NCI-H2107 treated with DMSO at 0.1 percent for 48 hours (cell line): ENCODE measurements at regions not wholly inside any gene's neighbourhood (a gene's known extent, or its start where the extent isn't known, plus 50 kb on each side); places are given as distances from the start of the nearest gene placed in this dataset.

Experiments
- DNase-seq: peaks from one replicate; lab custom pipeline; 2025; ENCODE audit not compliant: unreplicated experiment; lab: John Stamatoyannopoulos, UW

DNA sequence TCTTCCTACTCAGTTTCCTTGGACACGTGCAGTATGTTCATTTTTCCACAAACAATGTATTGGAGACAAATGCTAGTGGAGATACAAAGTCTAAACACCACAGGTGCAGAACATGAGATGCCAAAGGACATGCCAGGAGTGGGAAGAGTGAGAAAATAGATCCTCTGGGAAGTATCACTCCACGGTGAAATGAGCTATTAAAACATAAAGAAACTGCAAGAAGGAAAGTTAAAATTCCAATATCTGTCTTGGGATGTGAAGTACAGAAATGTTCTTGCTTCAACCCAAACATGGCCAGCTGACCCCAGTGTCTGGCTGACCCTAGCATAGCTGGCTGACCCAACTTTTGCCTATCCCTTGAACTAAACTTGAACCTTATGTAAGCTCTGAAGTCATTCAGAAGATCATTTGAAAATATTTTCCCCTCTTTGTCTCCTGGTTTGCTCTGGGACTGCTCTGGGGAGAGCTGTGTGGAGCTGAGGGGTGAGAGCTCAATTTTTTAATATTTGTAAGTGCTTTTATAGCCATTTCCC, 59.5 kb downstream of the FZD1 start:
- DNase-seq: no peak

GRCh38 chr7:91324663-91325062, 60.4 kb downstream of the FZD1 start:
- DNase-seq: no peak

- DNase-seq: peak; percentile 15
Measured at GRCh38 chr7:91325726-91326125, 61.5 kb downstream of the FZD1 start.

DNA sequence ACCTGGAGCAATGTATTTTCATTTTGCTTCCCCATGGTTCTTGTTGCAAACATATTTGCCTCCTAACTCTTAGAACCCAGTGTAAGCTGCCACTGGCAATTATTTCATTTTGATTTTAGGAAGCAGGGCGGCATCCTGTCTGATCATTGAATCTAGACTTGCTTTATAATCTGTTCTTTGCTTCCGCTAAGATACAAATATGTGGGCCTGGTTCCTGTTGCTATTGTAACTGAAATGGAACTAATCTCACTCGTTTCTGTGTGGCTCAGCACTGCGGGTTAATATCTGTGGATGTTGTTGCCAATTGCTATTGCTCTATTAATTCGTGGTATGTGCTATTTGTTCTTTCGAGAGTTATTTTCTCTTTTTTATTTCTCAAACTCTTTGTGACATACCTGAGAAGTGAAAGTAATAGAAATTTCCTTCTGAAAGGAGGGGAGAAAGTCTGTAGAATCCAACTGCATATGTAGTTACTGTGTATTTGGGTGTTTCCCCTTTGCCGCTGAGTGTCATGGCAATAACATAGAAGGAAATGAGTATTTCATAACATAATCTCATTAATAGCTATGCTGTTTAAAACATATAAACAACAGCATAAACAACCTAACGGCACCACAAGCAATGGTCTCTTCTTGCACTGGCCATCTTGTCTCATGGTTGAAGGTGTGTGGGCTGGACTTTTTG, 62.4 kb downstream of the FZD1 start:
- no peak for DNase-seq

GRCh38 chr7:91327346-91327745, 63.1 kb downstream of the FZD1 start:
- DNase-seq: no peak

DNA sequence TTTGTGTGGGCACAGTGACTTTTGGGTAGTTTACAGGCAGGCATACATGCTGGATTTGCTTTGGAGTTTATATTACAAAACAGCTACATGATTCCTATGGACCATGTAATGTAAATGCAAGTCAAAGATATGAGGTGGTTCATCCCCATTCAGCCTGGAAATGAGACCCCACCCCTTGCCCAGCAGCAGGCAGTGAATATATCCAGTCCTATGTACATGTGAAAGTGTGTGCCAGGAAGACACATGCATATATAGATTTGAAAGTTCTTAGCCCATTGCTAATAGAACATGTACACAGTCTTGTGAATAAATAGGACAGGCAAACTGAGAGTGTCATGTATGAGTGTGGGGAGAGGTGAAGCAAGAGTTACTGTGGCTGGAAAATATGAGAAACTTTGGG, 65.3 kb downstream of the FZD1 start:
- no peak for DNase-seq

DNA sequence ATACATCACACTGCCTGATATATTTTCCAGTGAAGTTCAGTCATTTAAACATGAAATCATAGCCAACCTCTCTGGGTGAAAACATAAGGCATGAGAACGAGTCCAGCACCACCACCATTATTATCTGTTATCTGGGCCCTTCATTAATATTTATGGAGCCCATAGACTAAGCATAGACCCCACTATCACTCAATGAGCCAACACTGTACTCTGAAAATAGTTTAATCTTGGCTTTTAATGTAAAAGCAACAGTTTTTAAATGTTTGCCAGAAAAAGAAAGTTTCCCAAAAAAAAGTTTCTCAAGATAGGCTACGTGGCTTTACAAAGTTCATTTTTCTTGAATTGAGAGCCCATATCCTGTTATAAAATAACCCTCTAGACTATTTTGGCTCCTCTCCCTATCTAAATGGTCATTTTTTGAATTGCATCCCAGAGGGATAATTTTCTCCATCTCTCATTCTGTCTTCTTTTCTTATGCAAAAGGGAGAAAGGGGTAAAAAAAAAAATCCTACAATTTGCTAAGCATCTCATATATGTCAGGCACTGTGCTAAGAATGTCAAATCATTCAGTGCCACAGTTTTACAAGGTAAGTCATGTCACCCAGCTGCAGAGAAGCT, 66.1 kb downstream of the FZD1 start:
- no peak for DNase-seq

GRCh38 chr7:91330866-91331265, 66.6 kb downstream of the FZD1 start:
- DNase-seq: no peak

GRCh38 chr7:91336106-91336505, 71.9 kb downstream of the FZD1 start:
- DNase-seq: no peak

GRCh38 chr7:91338226-91339020, 74.2 kb downstream of the FZD1 start:
- DNase-seq: no peak

GRCh38 chr7:91342346-91342745, 78.1 kb downstream of the FZD1 start:
- DNase-seq: no peak

DNA sequence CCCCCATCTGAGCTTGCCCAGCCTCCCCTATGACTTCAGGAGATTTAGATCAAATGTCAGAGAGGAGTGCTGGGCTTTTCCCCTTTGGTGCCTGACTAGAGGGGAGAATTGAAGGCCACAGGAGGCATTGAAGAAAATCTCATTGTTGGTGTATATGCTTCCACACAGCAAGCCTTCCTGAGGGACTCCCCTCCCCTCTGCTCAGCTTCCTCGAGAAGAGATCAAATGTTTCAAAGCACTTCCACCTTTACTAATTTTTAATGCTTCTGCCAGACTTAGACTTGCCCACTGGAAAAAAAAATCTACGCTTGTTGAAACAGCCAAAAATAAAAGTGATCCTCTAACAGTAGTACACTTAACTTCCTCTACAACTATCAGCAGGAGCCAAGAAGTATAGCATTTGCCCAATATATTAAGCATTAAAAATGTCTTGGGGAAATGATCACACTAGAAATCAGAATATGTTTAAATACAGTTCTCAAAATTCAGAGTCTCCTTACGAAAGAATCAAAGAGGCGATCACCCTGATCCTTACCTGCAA, 79.3 kb downstream of the FZD1 start:
- no peak for DNase-seq

DNA sequence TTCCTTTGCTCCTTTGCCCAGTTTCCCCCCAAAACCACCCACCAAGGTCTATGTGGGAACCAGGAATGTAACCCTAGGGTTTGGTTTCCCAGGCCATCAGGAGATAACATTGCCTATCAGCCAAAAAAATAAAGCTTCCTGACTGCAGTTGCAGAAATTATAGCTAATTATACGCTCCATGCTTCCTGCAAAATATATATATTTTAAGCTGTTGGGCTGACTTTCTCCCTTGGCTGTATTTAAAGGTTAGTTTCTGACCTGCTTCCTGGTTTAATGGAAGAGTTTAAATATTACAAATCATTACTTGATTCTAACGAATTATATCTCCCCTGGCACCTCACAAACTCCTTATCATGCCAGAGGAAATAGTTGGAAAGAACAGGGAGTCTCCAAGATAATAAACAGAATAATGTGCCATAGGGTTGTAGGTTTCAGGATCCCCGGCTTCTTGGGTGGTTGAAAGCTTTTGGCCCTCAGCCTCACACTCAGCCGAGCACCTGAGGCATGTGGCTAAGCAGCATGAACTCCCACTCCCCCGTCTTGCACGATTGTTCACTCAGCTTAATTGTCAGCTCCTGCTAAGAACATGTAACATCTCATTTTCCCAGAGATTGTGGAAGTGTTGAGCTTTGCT, 79.9 kb downstream of the FZD1 start:
- no peak for DNase-seq

GRCh38 chr7:91344911-91345310, 80.7 kb downstream of the FZD1 start:
- DNase-seq: no peak

- DNase-seq: no peak
Measured at GRCh38 chr7:91345449-91345848, 81.2 kb downstream of the FZD1 start.

DNA sequence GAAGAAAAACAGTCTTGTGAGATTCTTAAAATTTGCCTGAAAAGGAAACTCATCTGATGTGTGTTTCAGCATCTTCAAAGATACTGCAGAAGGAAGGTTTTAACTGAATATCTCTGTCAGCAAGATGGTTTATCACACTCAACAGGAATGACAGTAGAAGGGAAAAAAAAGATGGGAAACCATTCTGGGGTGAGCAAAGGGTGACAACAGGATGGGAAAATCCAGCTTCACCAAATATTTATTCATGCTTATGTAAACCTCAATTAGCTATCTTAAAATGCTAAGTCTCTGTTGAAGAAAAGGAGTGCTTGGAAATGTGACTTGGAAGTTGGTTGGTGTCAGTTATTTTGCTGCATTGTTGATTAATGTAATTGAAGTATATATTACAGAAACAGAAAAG, 82.2 kb downstream of the FZD1 start:
- DNase-seq: no peak

GRCh38 chr7:91347290-91347689, 83.1 kb downstream of the FZD1 start:
- no peak for DNase-seq

GRCh38 chr7:91348711-91349110, 84.5 kb downstream of the FZD1 start:
- no peak for DNase-seq

- no peak for DNase-seq
Measured at GRCh38 chr7:91351374-91351773, 87.1 kb downstream of the FZD1 start.

GRCh38 chr7:91352091-91352490, 87.9 kb downstream of the FZD1 start:
- no peak for DNase-seq

DNA sequence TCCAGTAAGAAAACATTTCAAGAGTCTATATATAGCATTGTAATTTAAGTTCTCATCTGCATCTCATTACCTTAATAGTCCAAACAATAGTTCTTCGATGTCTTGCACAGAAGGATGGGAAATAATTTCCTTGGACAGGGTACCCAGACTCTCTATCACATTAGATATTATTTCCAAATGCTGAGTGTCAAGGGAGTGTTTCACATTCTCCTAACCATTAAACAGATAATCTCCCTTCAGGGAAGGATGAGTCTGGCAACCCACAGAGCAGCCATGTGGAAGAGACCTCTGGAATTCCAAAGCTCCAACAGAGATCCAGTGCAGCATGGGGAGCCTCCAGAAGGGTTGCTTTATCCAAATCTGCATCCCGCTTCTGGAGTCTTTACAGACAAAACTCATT, 89.6 kb downstream of the FZD1 start:
- DNase-seq: no peak
